NOMO-1 treated with dmso at 0.1 percent for 144 hours (cell line): ENCODE measurements at regions not wholly inside any gene's neighbourhood (a gene's known extent, or its start where the extent isn't known, plus 50 kb on each side); places are given as distances from the start of the nearest gene placed in this dataset.

Experiments used
- DNase-seq: peaks from one replicate; lab custom pipeline; 2025; ENCODE audit not compliant: unreplicated experiment; lab: John Stamatoyannopoulos, UW

GRCh38 chr19:46911456-46911855, 50.7 kb downstream of the ARHGAP35 start:
- no peak for DNase-seq

- DNase-seq, result no peak
Measured at GRCh38 chr19:46913198-46913851, 52.5 kb downstream of the ARHGAP35 start.

GRCh38 chr19:46913852-46914430, 53.1 kb downstream of the ARHGAP35 start:
- DNase-seq, result peak; percentile 41

- no peak for DNase-seq
Measured at GRCh38 chr19:46915386-46915785, 54.6 kb downstream of the ARHGAP35 start.

DNA sequence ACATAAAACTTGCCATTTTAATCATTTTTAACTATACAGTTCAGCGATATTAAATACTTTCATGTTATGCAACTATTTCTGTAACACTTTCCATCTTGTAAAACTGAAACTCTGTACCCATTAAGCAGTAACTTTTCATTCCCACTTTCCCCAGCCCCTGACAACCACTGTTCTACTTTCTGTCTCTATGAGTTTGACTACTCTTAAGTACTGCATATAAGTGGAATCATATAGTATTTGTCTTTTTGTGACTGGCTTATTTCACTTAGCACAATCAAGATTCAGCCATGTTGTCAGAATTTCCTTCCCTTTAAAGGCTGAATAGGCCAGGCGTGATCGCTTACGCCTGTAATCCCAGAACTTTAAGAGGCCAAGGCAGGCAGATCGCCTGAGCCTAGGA, 56.2 kb downstream of the ARHGAP35 start:
- no peak for DNase-seq

DNA sequence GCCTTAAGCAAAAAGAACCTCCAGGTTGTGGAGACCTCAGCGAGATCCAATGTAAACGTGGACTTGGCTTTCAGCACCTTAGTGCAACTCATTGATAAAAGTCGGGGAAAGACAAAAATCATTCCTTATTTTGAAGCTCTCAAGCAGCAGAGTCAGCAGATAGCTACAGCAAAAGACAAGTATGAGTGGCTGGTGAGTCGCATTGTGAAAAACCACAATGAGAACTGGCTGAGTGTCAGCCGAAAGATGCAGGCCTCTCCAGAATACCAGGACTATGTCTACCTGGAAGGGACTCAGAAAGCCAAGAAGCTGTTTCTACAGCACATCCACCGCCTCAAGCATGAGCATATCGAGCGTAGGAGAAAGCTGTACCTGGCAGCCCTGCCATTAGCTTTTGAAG, 58.5 kb downstream of the ARHGAP35 start:
- no peak for DNase-seq

DNA sequence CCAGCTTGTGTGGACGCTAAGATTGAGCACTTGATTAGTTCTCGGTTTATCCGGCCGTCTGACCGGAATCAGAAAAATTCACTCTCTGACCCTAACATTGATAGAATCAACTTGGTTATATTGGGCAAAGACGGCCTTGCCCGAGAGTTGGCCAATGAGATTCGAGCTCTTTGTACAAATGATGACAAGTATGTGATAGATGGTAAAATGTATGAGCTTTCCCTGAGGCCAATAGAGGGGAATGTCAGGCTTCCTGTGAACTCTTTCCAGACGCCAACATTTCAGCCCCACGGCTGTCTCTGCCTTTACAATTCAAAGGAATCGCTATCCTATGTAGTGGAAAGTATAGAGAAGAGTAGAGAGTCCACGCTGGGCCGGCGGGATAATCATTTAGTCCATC, 59.6 kb downstream of the ARHGAP35 start:
- DNase-seq, result no peak

- DNase-seq, result no peak
Measured at GRCh38 chr19:46921071-46921470, 60.3 kb downstream of the ARHGAP35 start.

DNA sequence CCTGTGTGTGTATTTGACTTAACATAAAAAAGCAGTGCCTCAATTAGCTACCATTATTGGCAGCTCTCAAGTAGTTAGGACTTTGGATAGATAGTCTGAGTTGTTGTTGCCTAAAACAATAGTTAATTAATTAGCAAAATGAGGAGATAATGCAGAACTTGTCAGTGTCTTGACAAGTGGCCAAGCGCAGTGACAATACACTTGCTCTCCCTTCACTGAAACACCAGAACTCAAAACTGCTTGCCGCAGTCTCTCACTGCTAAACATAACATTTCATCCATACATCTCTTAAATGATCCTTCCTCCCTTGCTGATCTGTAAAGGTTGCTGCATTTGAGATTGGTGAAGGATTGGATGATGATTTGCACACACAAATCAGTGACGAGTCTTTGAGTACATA, 61.7 kb downstream of the ARHGAP35 start:
- DNase-seq, result no peak

DNA sequence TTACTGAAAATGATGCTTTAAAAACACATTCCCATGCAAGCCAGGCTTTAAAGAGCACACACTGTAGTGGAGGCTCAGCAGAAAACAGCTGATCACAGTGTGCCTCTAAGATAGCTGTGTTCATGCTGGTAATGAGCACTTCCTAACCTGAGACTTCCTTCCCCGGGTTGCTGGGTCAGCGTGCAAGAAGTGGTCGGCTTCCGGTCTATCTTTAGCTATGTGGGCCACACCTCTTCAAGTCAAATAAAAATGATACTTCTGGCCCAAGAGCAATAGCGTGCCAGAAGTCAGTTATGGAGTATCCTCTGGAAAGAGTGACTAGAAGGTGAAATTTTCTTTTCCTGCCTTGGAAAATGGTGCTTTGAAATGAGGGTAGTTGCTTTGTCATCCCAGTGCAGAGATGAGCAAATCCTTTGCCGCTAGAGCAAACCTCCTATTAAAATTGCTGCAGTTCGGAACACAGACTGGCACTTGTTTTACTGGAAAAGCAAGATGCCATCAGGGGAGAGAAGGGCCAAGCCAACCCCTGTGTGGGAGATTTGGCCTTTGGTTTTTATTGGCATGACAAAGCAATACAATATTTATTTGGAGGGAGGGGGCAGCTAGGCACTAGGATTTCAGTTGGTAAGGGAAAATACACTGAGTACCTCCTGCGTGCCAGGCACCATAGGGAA, 64.2 kb downstream of the ARHGAP35 start:
- peak; percentile 6 for DNase-seq

DNA sequence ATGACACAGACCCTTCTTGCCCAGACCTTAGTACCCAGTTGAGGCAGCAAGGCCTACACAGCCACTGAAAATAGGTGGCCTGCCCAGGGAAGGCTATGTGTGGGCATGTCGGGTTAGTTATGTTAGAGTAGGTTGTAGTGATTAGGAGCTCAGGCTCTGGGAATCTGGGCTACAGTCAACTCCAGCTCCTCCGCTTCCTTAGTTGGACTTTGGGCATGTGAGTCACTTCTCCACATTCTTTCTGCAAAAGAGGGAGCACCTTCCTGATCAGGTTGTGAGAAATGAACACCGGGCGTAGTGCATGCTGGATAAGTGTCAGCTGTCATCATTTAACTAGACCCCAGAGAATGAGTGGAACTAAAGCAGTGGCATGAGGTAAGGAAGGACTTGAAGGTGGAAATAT, 64.8 kb downstream of the ARHGAP35 start:
- no peak for DNase-seq

- no peak for DNase-seq
Measured at GRCh38 chr19:46926170-46927071, 65.6 kb downstream of the ARHGAP35 start.

- DNase-seq, result no peak
Measured at GRCh38 chr19:46927106-46927505, 66.3 kb downstream of the ARHGAP35 start.

DNA sequence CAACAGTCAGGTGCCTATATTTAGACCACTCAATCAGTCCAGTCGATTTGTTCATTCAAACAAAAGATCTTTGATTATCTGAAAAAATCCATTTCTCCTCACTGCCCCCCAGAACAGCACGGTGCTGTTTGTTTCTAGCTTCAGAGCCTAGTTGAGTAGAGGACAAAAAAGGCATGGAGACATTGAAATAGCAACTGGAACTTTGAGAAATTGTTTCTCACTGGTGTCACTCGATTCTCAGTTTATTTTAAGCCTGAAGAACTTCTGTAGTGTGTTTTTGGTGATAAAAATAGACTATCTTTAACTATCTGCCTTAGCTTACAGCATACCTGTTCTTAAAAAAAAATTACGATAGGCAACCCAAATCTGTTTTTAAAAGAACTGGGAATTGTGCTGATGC, 67.1 kb downstream of the ARHGAP35 start:
- DNase-seq, result no peak

GRCh38 chr19:46928951-46929350, 68.2 kb downstream of the ARHGAP35 start:
- no peak for DNase-seq

DNA sequence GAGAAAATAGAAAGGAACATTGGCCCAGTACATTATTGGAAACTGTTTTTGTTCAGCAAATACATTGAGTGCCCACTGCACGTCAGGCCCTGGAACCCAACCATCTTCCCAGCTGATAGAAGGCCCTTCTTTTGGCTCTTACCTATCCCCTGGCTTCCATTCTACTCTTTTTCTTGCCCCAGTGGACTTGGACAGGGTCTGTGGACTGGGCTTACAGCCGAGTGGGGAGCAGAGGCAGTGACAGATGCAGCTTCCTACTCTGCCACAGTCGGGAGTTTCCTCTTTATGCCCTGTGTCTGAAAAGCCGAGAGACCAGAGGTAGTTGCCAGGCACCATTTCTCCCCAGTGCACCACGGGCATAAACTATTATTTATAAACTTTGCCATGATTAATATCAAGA, 70.4 kb downstream of the ARHGAP35 start:
- DNase-seq, result no peak

GRCh38 chr19:46932346-46932745, 71.5 kb downstream of the ARHGAP35 start:
- DNase-seq, result no peak

DNA sequence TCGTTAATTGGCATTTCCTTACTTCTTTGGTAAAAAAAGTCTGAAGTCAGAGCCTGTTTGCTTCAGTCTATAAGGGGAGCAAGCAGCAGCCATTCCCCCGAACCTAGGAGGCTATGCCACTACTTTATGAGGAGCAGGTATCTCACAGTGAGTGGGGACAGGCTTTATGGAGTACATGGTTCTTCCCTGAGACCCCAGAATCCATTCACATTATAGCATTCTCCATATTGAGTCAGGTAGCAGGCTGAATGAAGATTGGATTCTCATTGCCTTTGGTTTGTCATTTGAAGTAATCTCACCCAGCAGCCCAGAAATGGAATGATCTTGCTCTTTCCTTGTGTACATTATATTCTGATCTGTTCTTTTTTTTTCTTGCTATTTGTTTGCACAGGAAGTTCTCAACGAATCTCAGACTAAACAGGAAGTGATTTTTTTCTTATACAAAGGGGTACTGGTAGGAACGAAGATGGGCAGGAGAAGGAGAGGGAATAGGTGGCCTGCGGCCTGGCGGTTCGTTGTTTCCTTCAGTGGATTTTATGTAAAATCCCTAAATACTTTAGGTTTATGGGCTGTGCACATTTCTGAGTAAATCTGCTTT, 74.4 kb downstream of the ARHGAP35 start:
- DNase-seq, result no peak

GRCh38 chr19:46943150-46943946, 76.3 kb upstream of the NPAS1 start:
- no peak for DNase-seq

DNA sequence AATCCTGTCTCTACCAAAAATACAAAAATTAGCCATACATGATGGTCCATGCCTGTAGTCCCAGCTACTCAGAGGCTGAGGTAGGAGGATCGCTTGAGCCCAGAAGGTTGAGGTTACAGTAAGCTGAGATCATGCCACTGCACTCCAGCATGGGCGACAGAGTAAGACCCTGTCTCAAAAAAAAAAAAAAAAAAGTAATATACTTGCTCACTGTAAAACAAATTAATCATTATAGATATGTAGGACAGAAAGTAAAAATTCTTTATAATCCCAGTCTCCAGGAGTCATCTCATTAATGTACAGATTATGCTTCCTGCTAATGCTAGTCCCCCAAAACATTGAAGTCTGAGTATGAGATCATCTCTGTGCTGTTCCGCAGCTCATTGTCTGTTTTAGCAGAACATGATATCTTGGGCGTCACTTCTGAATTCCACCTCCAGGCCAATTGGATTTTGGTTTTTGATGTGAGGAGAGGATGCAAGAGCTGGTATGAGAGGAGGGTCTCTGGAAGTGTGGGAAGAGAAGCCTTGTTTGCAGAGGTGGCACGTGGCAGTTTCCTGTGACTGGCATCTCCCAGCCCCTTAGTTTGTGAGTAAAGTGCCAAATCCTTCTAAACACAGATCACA, 75.4 kb upstream of the NPAS1 start:
- no peak for DNase-seq
